ENCODE measurements at regions not wholly inside any gene's neighbourhood (a gene's known extent, or its start where the extent isn't known, plus 50 kb on each side); places are given as distances from the start of the nearest gene placed in this dataset.

- DNase-seq (ENCODE audit: low read depth in 2 of 2) = no peak
Observed at GRCh38 chr13:106351251-106351650, 184.2 kb downstream of the EFNB2 start.

- no peak for DNase-seq (ENCODE audit: low read depth in 2 of 2)
Observed at GRCh38 chr13:106350208-106350607, 185.3 kb downstream of the EFNB2 start.

DNA sequence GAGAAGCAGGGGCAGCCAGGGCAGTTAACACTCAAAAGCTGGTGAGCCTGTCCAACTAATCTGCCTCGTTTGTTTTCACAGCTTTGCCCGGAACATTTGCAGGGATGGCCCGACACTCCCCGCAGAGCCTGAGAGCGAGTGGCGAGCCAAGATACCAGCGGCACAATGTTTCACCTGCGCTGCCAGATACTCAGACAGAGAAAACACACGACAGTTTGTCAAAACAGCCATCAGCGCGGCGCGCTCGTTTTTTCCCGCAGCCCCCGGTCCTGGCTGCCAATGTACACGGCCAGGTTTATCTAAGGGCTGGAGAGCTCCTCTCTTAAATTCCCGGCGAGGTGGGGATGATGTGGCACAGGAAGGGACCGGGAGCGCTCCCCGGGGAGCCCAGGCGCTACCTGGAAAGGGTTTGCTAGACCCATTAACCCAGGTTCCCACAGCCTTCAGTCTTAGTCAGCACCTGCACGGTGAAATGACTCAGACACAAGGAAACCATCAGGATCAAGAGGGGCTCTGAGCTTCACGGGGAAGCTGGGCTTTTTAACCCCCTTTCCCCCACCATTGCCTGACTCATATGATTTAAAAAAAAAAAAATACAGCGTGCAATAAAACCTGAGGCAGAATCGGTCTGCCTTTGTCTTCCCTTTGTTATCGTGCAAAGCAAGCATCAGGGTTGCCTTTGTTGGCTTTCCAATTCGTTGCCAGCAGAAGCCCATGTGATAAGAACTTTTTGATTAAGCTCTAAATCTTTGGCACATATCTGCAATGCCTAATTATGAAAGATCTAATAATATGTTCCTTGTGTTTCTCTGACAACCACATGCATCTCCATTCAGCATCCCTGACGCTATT is 186.2 kb downstream of the EFNB2 start:
- no peak for DNase-seq (ENCODE audit: low read depth in 2 of 2)

- no peak for DNase-seq (ENCODE audit: low read depth in 2 of 2)
Observed at GRCh38 chr13:106348075-106348840, 187.2 kb downstream of the EFNB2 start.

- no peak for DNase-seq (ENCODE audit: low read depth in 2 of 2)
Observed at GRCh38 chr13:106344342-106344741, 191.1 kb downstream of the EFNB2 start.

- no peak for DNase-seq (ENCODE audit: low read depth in 2 of 2)
Observed at GRCh38 chr13:106343836-106344235, 191.6 kb downstream of the EFNB2 start.

DNA sequence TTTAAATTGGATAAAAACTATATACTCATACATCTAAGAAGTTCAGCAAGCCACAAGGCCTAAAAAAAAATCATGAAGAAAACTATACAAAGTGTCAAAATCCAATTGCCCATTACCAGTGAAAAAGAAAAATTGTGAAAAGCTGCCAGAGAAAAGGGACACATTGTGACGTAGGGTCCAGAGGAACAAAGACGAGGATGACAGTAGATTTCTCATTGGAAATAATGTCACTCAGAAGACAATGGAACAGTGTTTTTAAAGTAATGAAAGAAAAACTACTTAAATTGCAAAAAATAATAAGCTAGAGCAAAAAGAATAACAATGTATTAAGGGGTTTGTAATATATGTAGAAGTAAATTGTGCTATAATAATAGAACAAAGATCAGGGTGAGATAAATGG is 195.2 kb downstream of the EFNB2 start:
- no peak for DNase-seq (ENCODE audit: low read depth in 2 of 2)

DNA sequence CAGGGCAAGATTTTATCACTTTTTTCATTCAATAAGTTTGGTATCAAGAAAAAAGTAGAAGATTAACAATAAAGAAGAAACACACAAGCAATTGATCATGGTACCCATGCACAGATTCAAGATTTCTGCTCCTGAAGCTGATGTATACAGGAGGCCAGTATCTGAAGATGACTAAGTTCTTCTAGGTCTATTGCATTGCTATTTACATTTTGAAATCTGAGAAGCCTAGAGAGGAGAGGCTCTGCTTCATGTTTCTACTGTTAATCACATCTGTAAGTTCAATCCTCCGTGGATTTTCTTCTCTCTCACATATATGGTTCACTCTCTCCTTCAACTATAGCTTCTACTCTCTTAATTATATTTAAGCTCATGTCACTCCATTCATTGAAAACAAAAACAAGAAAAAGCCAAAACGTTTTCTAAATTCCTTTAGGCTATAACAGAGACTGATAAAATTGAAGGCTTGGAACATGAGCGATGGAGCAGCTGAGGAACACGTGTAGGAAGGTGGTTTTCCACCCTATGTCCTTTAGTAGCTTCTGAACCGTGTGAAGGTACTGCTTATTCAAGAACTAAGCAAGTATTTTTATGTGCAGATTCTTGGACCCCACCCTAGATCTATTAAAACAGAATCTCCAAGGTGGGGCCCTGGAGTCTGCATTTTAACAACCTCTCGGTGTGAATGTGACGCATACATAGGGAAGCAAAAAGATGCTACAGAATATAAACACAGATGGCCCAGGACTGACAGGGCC is 198.2 kb downstream of the EFNB2 start:
- no peak for DNase-seq (ENCODE audit: low read depth in 2 of 2)

DNA sequence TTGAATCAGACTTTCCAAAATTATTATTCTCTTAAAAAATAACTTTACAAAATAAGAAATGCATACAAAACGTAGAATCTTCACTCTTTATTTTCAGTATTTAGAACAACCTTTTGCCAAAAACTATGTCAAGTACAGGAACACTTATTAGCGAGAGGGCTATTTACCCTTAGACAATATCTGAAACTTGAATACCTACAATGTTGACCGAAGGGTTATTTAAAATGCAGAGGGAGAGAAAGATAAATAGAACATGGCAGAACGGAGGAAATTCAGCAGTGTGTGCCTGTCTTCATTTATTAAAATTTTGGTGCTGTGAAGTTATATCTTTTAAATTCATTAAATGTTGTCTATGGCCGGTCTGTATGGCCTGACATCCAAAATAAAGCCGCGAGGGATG is 198.8 kb downstream of the EFNB2 start:
- no peak for DNase-seq (ENCODE audit: low read depth in 2 of 2)

DNA sequence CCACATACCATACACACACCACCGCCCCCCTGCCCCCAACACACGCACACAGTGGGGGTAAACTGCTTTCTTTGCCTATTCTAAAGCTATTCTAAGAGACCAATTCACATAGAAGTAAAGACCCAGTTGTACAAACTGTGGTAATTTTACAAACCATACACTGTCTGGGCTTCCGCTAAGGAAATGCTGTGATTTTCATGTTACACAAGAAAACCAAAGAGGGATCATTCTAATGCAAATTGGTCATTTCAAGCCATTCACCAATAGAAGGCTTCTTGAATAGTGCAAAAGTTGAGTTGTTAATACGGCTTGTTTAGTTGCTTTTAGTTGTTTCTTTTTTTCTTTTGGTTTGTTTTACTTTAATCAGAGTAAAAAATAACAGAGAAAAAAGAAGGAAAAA is 202.8 kb downstream of the EFNB2 start:
- no peak for DNase-seq (ENCODE audit: low read depth in 2 of 2)

GRCh38 chr13:106331116-106331515 is 204.3 kb downstream of the EFNB2 start:
- no peak for DNase-seq (ENCODE audit: low read depth in 2 of 2)

- DNase-seq (ENCODE audit: low read depth in 2 of 2) = no peak
Observed at GRCh38 chr13:106329941-106330340, 205.5 kb downstream of the EFNB2 start.

- DNase-seq (ENCODE audit: low read depth in 2 of 2) = no peak
Observed at GRCh38 chr13:106326751-106327150, 208.7 kb downstream of the EFNB2 start.

- no peak for DNase-seq (ENCODE audit: low read depth in 2 of 2)
Observed at GRCh38 chr13:106324444-106324843, 211.0 kb downstream of the EFNB2 start.

GRCh38 chr13:106322628-106323027 is 212.8 kb downstream of the EFNB2 start:
- DNase-seq (ENCODE audit: low read depth in 2 of 2) = no peak

GRCh38 chr13:106318941-106319411 is 216.5 kb downstream of the EFNB2 start:
- DNase-seq (ENCODE audit: low read depth in 2 of 2) = no peak

GRCh38 chr13:106314417-106314816 is 221.0 kb downstream of the EFNB2 start:
- no peak for DNase-seq (ENCODE audit: low read depth in 2 of 2)

GRCh38 chr13:106311004-106311403 is 224.5 kb downstream of the EFNB2 start:
- DNase-seq (ENCODE audit: low read depth in 2 of 2) = no peak

DNA sequence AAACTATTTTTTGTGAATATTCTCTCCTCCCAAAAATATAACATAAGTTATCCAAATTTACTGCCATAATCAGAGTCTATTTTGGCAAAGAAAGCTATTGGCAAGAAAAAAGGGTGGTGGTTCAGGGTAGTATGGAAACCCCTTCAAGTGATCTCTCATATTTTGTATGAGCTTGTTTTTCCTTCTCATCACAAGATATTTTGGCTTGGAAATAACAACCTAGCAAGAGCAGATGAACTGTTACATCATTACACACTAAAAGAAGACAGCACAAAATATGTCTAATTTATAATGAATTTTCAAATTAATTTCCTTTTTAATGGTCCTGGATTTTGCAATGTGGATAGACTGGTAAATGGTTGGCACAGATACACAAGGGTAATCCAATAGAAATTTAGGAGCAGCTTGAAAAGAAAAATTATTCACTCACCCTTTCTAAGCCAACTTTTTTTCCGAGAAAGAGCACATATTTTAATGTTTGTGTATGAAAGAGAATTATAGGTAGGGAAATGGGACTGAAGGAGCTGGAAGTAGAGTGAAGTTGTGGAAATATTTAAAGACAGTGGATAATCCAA is 225.1 kb downstream of the EFNB2 start:
- no peak for DNase-seq (ENCODE audit: low read depth in 2 of 2)

GRCh38 chr13:106306748-106307277 is 228.6 kb downstream of the EFNB2 start:
- DNase-seq (ENCODE audit: low read depth in 2 of 2) = no peak

- DNase-seq (ENCODE audit: low read depth in 2 of 2) = no peak
Observed at GRCh38 chr13:106302843-106303242, 232.6 kb downstream of the EFNB2 start.

GRCh38 chr13:106302011-106302410 is 233.5 kb downstream of the EFNB2 start:
- no peak for DNase-seq (ENCODE audit: low read depth in 2 of 2)
